Activated CD4-positive, alpha-beta T cell treated with anti-CD3 and anti-CD28 coated beads, Interleukin-2, amount 10 ng/mL, durations not matched to agents 24 days and 14 days (primary cell): ENCODE measurements at regions not wholly inside any gene's neighbourhood (a gene's known extent, or its start where the extent isn't known, plus 50 kb on each side); places are given as distances from the start of the nearest gene placed in this dataset.

Experiments
- DNase-seq: peaks from one replicate; pipeline ENCODE4 v3.0.0; 2022
- H3K27ac Mint-ChIP-seq: one replicate; pipeline ENCODE4 v1.8.0; 2022; ENCODE audit warnings: mild to moderate bottlenecking, mixed read lengths
- H3K27me3 Mint-ChIP-seq: one replicate; pipeline ENCODE4 v1.8.0; 2022; ENCODE audit warnings: mixed read lengths
- H3K36me3 Mint-ChIP-seq: one replicate; pipeline ENCODE4 v1.8.0; 2022; ENCODE audit warnings: low read depth, mild to moderate bottlenecking, mixed read lengths
- H3K4me1 Mint-ChIP-seq: one replicate; pipeline ENCODE4 v1.8.0; 2021; ENCODE audit warnings: mixed read lengths
- H3K4me3 Mint-ChIP-seq: one replicate; pipeline ENCODE4 v1.8.0; 2022; ENCODE audit warnings: mild to moderate bottlenecking, moderate library complexity, mixed read lengths
- H3K9me3 Mint-ChIP-seq: one replicate; pipeline ENCODE4 v1.8.0; 2021; ENCODE audit warnings: mixed read lengths
- intact Hi-C: fragments of 100-400 bp; cut with micrococcal nuclease; formaldehyde crosslinking; loops from one replicate; pipeline ENCODE4 v1.15.1; 2023

- H3K4me3 Mint-ChIP-seq: no peak overlapping the region
- intact Hi-C loops: no loop called here
- H3K27me3 Mint-ChIP-seq: no peaks in the 10 kb centered on the region
- no peaks in the 10 kb centered on the region for H3K4me1 Mint-ChIP-seq
- peaks cover 7% of the 10 kb centered on the region for H3K9me3 Mint-ChIP-seq
- no peaks in the 10 kb centered on the region for H3K36me3 Mint-ChIP-seq
- DNase-seq: no peak
- H3K27ac Mint-ChIP-seq: no peak overlapping the region
These were observed 177.9 kb upstream of the NEIL3 start for GRCh38 chr4:177131736-177132135.

GRCh38 chr4:177147668-177148067, 162.0 kb upstream of the NEIL3 start:
- no peaks in the 10 kb centered on the region for H3K36me3 Mint-ChIP-seq
- no peak for DNase-seq
- no peaks in the 10 kb centered on the region for H3K4me1 Mint-ChIP-seq
- H3K27me3 Mint-ChIP-seq: no peaks in the 10 kb centered on the region
- intact Hi-C loops: no loop called here
- no peaks in the 10 kb centered on the region for H3K9me3 Mint-ChIP-seq
- no peak overlapping the region for H3K4me3 Mint-ChIP-seq
- H3K27ac Mint-ChIP-seq: no peak overlapping the region

- no peak for DNase-seq
- Mint-ChIP-seq H3K4me1 (no peaks in the 10 kb centered on the region), H3K27me3 (no peaks in the 10 kb centered on the region), H3K4me3 (no peak overlapping the region), H3K27ac (no peak overlapping the region), H3K36me3 (no peaks in the 10 kb centered on the region), H3K9me3 (no peaks in the 10 kb centered on the region)
- intact Hi-C loops: no loop called here
These were observed 154.2 kb upstream of the NEIL3 start for GRCh38 chr4:177155454-177155853.

- peaks cover 2% of the 10 kb centered on the region for H3K27me3 Mint-ChIP-seq
- no peaks in the 10 kb centered on the region for H3K36me3 Mint-ChIP-seq
- H3K4me3 Mint-ChIP-seq: no peak overlapping the region
- no peaks in the 10 kb centered on the region for H3K9me3 Mint-ChIP-seq
- DNase-seq: no peak
- no peak overlapping the region for H3K27ac Mint-ChIP-seq
- intact Hi-C loops: no loop called here
- H3K4me1 Mint-ChIP-seq: no peaks in the 10 kb centered on the region
These were observed 150.1 kb upstream of the NEIL3 start for GRCh38 chr4:177159600-177159999.

- Mint-ChIP-seq H3K27me3 (peaks cover 2% of the 10 kb centered on the region), H3K4me3 (no peak overlapping the region), H3K4me1 (no peaks in the 10 kb centered on the region), H3K9me3 (no peaks in the 10 kb centered on the region), H3K27ac (no peak overlapping the region), H3K36me3 (no peaks in the 10 kb centered on the region)
- intact Hi-C loops: no loop called here
- no peak for DNase-seq
These were observed 147.9 kb upstream of the NEIL3 start for GRCh38 chr4:177161781-177162180.

GRCh38 chr4:177163532-177163931, 146.1 kb upstream of the NEIL3 start:
- Mint-ChIP-seq H3K27ac (no peak overlapping the region), H3K9me3 (peaks cover 2% of the 10 kb centered on the region)

GRCh38 chr4:177171588-177171987, 138.1 kb upstream of the NEIL3 start:
- no peak for DNase-seq
- no peak overlapping the region for H3K4me3 Mint-ChIP-seq
- peaks cover 6% of the 10 kb centered on the region for H3K9me3 Mint-ChIP-seq
- no peaks in the 10 kb centered on the region for H3K27me3 Mint-ChIP-seq
- no peaks in the 10 kb centered on the region for H3K4me1 Mint-ChIP-seq
- intact Hi-C loops: no loop called here
- no peak overlapping the region for H3K27ac Mint-ChIP-seq
- no peaks in the 10 kb centered on the region for H3K36me3 Mint-ChIP-seq

More at GRCh38 chr4:177163532-177163931, 146.1 kb upstream of the NEIL3 start:
- H3K4me1 Mint-ChIP-seq: no peaks in the 10 kb centered on the region
- DNase-seq: no peak
- intact Hi-C loops: no loop called here
- no peaks in the 10 kb centered on the region for H3K36me3 Mint-ChIP-seq
- H3K27me3 Mint-ChIP-seq: peaks cover 2% of the 10 kb centered on the region
- no peak overlapping the region for H3K4me3 Mint-ChIP-seq

GRCh38 chr4:177175473-177175872, 134.2 kb upstream of the NEIL3 start:
- Mint-ChIP-seq H3K27me3 (no peaks in the 10 kb centered on the region), H3K4me3 (no peak overlapping the region), H3K27ac (no peak overlapping the region), H3K36me3 (no peaks in the 10 kb centered on the region), H3K9me3 (peaks cover 3% of the 10 kb centered on the region), H3K4me1 (no peaks in the 10 kb centered on the region)
- DNase-seq: no peak
- intact Hi-C loops: no loop called here

- H3K4me3 Mint-ChIP-seq: no peak overlapping the region
- no peak overlapping the region for H3K27ac Mint-ChIP-seq
- no peaks in the 10 kb centered on the region for H3K9me3 Mint-ChIP-seq
- H3K4me1 Mint-ChIP-seq: no peaks in the 10 kb centered on the region
- DNase-seq: no peak
- H3K27me3 Mint-ChIP-seq: no peaks in the 10 kb centered on the region
- intact Hi-C loops: no loop called here
- H3K36me3 Mint-ChIP-seq: no peaks in the 10 kb centered on the region
These were observed 132.1 kb upstream of the NEIL3 start for GRCh38 chr4:177177541-177178081.

- no peak for DNase-seq
- Mint-ChIP-seq H3K9me3 (no peaks in the 10 kb centered on the region), H3K36me3 (no peaks in the 10 kb centered on the region), H3K4me1 (no peaks in the 10 kb centered on the region), H3K27me3 (no peaks in the 10 kb centered on the region), H3K27ac (no peak overlapping the region), H3K4me3 (no peak overlapping the region)
- intact Hi-C loops: no loop called here
These were observed 131.4 kb upstream of the NEIL3 start for GRCh38 chr4:177178246-177178645.

- intact Hi-C loops: no loop called here
- Mint-ChIP-seq H3K27me3 (no peaks in the 10 kb centered on the region), H3K9me3 (no peaks in the 10 kb centered on the region), H3K4me1 (peaks cover 2% of the 10 kb centered on the region), H3K36me3 (no peaks in the 10 kb centered on the region), H3K27ac (no peak overlapping the region), H3K4me3 (no peak overlapping the region)
- DNase-seq: no peak
These were observed 127.5 kb upstream of the NEIL3 start for GRCh38 chr4:177182166-177182565.

GRCh38 chr4:177182728-177183127, 126.9 kb upstream of the NEIL3 start:
- DNase-seq: no peak
- no peaks in the 10 kb centered on the region for H3K9me3 Mint-ChIP-seq
- no peak overlapping the region for H3K4me3 Mint-ChIP-seq
- intact Hi-C loops: no loop called here
- H3K27ac Mint-ChIP-seq: no peak overlapping the region
- no peaks in the 10 kb centered on the region for H3K27me3 Mint-ChIP-seq
- no peaks in the 10 kb centered on the region for H3K36me3 Mint-ChIP-seq
- peaks cover 2% of the 10 kb centered on the region for H3K4me1 Mint-ChIP-seq

- intact Hi-C loops: no loop called here
- Mint-ChIP-seq H3K4me3 (no peak overlapping the region), H3K9me3 (no peaks in the 10 kb centered on the region), H3K4me1 (peaks cover 2% of the 10 kb centered on the region), H3K36me3 (no peaks in the 10 kb centered on the region), H3K27me3 (no peaks in the 10 kb centered on the region), H3K27ac (no peak overlapping the region)
- DNase-seq: no peak
These were observed 124.5 kb upstream of the NEIL3 start for GRCh38 chr4:177185151-177185550.

- no peak overlapping the region for H3K4me3 Mint-ChIP-seq
- H3K27ac Mint-ChIP-seq: no peak overlapping the region
- DNase-seq: no peak
- H3K9me3 Mint-ChIP-seq: no peaks in the 10 kb centered on the region
- intact Hi-C loops: no loop called here
- H3K4me1 Mint-ChIP-seq: peaks cover 2% of the 10 kb centered on the region
- H3K27me3 Mint-ChIP-seq: no peaks in the 10 kb centered on the region
- H3K36me3 Mint-ChIP-seq: no peaks in the 10 kb centered on the region
These were observed 124.1 kb upstream of the NEIL3 start for GRCh38 chr4:177185579-177185978.

GRCh38 chr4:177187371-177187770, 122.3 kb upstream of the NEIL3 start:
- Mint-ChIP-seq H3K9me3 (no peaks in the 10 kb centered on the region), H3K4me1 (peaks cover 2% of the 10 kb centered on the region), H3K36me3 (no peaks in the 10 kb centered on the region), H3K27ac (no peak overlapping the region), H3K4me3 (no peak overlapping the region), H3K27me3 (no peaks in the 10 kb centered on the region)
- intact Hi-C loops: no loop called here
- DNase-seq: no peak
